HEK293 (cell line): ENCODE measurements at regions not wholly inside any gene's neighbourhood (a gene's known extent, or its start where the extent isn't known, plus 50 kb on each side); places are given as distances from the start of the nearest gene placed in this dataset.

Experiments
- REST ChIP-seq: fragments of 450-650 bp; formaldehyde crosslinking; IDR thresholded peaks from 2 replicates; pipeline ENCODE4 v1.5.1; 2016; ENCODE audit warnings: missing biosample characterization, missing genetic modification characterization
- YY1 ChIP-seq: fragments of 450-650 bp; formaldehyde crosslinking; IDR thresholded peaks from 2 replicates; pipeline ENCODE4 v1.5.1; 2018; ENCODE audit warnings: missing biosample characterization, missing genetic modification characterization
- ZNF211 ChIP-seq: fragments of 450-650 bp; formaldehyde crosslinking; IDR thresholded peaks from 2 replicates; pipeline ENCODE4 v1.5.1; 2016; ENCODE audit warnings: low read depth, missing biosample characterization, missing genetic modification characterization
- ZNF776 ChIP-seq: fragments of 450-650 bp; formaldehyde crosslinking; IDR thresholded peaks from 2 replicates; pipeline ENCODE4 v1.5.0; 2017; ENCODE audit warnings: missing biosample characterization, missing genetic modification characterization, borderline replicate concordance
- ZNF777 ChIP-seq: fragments of 450-650 bp; formaldehyde crosslinking; IDR thresholded peaks from 2 replicates; pipeline ENCODE4 v1.5.1; 2017; ENCODE audit warnings: missing biosample characterization, missing genetic modification characterization, borderline replicate concordance
- ZSCAN5A ChIP-seq: fragments of 450-650 bp; formaldehyde crosslinking; IDR thresholded peaks from 2 replicates; pipeline ENCODE4 v1.5.1; 2016; ENCODE audit warnings: missing biosample characterization, missing genetic modification characterization
- TF ChIP-seq, protein P1 (sequence below): fragments of 450-650 bp; formaldehyde crosslinking; IDR thresholded peaks from 2 replicates; pipeline ENCODE4 v1.5.1; 2016; ENCODE audit warnings: missing biosample characterization, missing genetic modification characterization
- TF ChIP-seq, protein P2 (sequence below): fragments of 450-650 bp; formaldehyde crosslinking; IDR thresholded peaks from 2 replicates; pipeline ENCODE4 v1.5.1; 2016; ENCODE audit warnings: missing biosample characterization, missing genetic modification characterization
- TF ChIP-seq, protein P3 (sequence below): fragments of 450-650 bp; formaldehyde crosslinking; IDR thresholded peaks from 2 replicates; pipeline ENCODE4 v1.5.1; 2016; ENCODE audit warnings: missing biosample characterization, missing genetic modification characterization

DNA sequence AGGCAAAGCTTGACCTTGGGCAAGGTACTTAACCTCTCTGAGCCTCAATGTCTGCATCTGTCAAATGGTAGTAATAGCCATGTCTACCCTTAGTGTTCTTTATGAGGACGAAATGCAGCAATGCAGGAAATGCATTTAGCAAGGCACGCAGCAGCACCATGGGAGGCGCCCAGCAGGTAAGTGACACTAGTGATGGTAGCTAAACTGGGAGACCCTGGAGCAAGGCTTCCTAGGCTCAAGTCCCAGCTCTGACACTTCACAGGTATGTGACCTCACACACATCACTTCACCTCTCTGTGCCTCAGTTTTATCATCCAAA, 289.0 kb downstream of the RRAGC start:
- TF ChIP-seq, protein P1, sequence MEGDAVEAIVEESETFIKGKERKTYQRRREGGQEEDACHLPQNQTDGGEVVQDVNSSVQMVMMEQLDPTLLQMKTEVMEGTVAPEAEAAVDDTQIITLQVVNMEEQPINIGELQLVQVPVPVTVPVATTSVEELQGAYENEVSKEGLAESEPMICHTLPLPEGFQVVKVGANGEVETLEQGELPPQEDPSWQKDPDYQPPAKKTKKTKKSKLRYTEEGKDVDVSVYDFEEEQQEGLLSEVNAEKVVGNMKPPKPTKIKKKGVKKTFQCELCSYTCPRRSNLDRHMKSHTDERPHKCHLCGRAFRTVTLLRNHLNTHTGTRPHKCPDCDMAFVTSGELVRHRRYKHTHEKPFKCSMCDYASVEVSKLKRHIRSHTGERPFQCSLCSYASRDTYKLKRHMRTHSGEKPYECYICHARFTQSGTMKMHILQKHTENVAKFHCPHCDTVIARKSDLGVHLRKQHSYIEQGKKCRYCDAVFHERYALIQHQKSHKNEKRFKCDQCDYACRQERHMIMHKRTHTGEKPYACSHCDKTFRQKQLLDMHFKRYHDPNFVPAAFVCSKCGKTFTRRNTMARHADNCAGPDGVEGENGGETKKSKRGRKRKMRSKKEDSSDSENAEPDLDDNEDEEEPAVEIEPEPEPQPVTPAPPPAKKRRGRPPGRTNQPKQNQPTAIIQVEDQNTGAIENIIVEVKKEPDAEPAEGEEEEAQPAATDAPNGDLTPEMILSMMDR (tag by site-specific recombination) = no peak
- TF ChIP-seq ZNF211 (tag by site-specific recombination) = no peak
- TF ChIP-seq, protein P2, sequence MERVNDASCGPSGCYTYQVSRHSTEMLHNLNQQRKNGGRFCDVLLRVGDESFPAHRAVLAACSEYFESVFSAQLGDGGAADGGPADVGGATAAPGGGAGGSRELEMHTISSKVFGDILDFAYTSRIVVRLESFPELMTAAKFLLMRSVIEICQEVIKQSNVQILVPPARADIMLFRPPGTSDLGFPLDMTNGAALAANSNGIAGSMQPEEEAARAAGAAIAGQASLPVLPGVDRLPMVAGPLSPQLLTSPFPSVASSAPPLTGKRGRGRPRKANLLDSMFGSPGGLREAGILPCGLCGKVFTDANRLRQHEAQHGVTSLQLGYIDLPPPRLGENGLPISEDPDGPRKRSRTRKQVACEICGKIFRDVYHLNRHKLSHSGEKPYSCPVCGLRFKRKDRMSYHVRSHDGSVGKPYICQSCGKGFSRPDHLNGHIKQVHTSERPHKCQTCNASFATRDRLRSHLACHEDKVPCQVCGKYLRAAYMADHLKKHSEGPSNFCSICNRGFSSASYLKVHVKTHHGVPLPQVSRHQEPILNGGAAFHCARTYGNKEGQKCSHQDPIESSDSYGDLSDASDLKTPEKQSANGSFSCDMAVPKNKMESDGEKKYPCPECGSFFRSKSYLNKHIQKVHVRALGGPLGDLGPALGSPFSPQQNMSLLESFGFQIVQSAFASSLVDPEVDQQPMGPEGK (tag by site-specific recombination) = no peak
- no peak for TF ChIP-seq ZNF776 (tag by site-specific recombination)
- no peak for TF ChIP-seq REST (tag by site-specific recombination)
- TF ChIP-seq, protein P3, sequence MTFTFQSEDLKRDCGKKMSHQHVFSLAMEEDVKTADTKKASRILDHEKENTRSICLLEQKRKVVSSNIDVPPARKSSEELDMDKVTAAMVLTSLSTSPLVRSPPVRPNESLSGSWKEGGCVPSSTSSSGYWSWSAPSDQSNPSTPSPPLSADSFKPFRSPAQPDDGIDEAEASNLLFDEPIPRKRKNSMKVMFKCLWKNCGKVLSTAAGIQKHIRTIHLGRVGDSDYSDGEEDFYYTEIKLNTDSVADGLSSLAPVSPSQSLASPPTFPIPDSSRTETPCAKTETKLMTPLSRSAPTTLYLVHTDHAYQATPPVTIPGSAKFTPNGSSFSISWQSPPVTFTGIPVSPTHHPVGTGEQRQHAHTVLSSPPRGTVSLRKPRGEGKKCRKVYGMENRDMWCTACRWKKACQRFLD = no peak
- no peak for TF ChIP-seq ZSCAN5A (tag by site-specific recombination)
- TF ChIP-seq ZNF777 (tag by site-specific recombination) = no peak
- no peak for TF ChIP-seq YY1
